ENCODE measurements at regions not wholly inside any gene's neighbourhood (a gene's known extent, or its start where the extent isn't known, plus 50 kb on each side); places are given as distances from the start of the nearest gene placed in this dataset.

DNA sequence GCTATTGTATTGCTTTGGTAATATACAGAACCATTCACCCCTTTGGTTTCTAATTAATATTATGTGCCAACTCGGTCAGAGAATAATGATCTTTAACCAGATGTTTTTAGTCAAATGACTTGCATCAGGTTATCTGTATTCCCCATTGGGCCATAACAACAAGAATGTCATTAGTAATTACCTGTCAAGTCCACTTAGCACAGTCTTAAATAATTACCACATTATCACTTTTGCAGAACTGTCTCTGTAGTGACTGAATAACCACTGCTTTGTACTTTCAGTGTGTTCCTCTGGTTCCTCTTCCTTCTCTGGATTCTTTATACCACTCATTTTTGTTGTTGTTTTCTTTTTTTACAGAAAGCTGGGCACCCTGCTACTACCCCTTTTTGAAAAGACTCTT, 257.7 kb upstream of the SPOCK3 start:
- no peak for DNase-seq (ENCODE audit: low spot score)

DNA sequence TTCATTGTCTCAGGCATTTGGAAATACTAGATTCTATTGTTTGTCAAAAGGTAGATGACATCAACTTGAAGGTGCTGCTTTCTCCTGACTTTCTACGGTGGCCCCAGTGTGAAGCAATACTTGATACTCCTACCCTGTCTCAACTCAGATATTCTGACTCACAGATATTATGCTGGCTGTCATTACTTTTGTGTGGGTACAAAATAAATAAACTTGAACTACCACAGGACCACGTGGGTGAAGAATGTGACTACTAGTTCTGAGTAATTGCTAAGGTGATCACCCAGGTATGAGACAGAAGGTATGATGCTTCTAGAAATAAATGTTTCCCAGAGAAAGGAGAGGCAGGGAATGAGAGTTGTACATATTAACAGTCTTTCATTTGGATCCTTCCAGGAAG, 275.3 kb upstream of the SPOCK3 start:
- no peak for DNase-seq (ENCODE audit: low spot score)

DNA sequence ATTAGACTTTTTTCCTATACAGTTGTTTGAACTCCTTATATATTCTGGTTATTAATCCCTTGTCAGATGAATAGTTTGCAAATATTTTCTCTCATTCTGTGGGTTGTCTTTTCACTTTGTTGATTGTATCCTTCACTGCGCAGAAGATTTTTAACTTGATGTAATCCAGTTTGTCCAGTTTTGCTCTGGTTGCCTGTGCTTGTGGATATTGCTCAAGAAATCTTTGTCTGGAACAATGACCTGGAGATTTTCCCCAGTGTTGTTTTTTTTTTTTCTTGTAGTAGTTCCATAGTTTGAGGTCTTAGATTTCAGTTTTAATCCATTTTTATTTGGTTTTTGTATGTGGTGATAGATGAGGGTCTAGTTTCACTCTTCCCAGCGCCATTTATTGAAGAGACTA, 289.8 kb upstream of the SPOCK3 start:
- DNase-seq (ENCODE audit: low spot score) = no peak

DNA sequence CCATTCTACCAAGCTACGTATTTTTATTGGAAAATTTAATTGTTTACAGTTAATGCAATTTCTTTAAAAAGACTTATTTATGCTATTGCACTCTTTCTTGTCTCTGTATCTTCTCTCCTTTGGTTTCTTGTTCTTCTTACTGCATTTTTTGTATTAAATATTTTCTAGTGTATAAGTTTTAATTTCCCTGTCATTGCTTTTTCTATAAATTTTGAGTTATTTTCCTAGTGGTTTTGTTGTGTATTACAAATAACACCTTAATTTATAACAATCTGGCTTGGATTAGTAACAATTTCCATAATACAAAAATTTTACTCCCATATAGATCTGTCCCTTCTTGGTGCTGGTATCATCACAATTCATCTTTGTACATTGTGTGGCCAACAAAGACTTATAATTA, 303.5 kb upstream of the SPOCK3 start:
- DNase-seq (ENCODE audit: low spot score) = no peak

DNA sequence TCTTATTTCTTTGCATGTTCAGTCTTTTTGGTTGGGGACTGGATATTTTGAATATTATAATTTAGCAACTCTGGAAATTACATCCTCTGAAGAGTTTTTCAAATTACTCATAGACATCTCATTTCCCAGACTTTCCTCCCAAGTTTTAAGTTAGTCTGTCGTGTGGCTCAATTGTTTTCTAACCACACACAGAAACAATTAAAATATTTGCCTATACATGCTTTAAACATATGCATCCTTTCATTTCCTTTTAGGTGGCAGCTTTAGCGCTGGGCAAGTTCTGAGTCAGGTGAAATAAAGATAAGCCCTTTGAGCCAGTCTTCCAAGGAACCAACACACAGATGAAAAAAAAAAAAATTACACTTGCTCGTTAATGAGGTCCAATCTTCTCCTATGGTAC, 307.0 kb upstream of the SPOCK3 start:
- DNase-seq (ENCODE audit: low spot score) = no peak

DNA sequence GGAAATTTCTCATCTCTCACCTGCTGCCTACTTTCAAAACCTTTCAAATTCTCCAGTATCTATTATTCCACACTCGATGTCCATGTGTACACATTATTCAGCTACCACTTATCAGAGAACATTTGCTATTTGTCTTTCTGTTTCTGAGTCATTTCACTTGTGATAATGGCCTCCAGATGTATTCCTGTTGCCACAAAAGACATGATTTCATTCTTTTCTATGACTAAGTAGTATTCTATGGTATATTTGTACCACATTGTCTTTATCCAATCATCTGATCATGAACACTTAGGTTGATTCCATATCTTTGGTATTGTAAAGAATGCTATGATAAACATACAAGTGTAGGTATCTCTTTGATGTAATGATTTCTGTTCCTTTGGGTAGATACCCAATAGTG, 310.1 kb upstream of the SPOCK3 start:
- no peak for DNase-seq (ENCODE audit: low spot score)

DNA sequence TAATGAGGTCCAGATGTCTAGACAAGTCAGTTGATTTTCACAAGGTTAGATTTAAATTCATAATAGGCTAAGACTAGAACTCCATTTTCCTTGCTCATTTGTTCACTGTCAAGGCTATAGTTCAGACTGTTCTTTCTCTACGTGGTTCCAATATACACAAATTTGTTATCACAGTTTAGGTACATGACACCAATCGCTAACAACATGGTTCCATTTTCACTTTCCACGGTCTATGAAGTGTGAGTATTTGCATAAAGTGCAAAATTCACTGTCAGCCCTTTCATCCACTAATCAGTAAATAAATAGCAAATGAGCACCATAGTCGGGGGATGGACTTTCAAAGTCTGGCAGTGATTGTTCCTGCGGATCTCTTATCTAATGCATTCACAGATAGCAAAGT, 315.7 kb upstream of the SPOCK3 start:
- no peak for DNase-seq (ENCODE audit: low spot score)

DNA sequence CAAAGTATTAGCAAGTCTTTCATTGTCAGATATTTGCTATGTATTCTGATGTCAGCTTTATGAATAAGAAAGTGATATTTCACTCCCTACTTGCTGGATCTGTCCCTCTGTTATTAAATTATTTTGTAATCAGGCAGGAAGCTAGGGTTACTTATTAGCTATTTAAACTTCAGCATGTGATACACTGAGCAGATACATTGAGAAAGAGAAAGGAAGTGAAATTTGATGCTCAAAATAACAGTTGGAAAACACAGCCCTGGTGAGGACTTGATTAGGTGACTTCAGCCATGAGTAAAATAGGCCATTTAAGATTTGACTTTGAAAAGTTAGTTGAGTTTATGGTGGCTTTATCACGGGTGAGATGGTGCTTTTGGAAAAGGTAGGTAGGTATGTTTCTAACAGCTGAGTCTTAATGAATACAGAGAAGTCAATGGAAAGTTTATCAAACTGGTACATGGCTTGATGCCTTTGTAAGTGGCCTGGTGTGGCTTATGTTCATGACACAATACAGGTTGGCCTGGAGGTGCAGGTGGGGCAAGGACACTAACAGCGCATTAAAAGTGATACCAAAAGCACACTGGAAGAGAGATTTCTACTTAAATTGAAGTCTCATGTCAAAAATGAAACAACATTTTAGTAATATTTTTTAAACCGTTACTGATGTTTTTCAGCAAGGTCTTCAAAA, 321.2 kb upstream of the SPOCK3 start:
- DNase-seq (ENCODE audit: low spot score) = no peak

DNA sequence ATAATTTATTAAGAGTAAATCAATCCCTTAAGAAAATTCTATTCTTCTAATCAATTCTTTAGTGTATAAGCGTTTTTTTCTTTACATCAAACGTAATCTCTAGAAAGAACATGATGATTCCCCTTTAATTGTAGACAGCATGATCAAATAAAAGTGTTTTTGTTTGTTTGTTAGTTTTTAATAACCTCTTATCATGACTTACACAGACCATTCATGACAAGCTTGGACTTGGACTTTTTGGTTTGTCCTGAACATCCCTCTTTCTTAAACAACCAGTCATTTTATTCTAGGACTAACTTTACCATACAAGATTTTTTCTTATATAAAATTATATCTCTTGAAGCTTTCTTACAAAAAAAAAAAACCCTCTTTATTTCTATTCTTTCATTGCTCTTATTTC, 344.6 kb upstream of the SPOCK3 start:
- no peak for DNase-seq (ENCODE audit: low spot score)

DNA sequence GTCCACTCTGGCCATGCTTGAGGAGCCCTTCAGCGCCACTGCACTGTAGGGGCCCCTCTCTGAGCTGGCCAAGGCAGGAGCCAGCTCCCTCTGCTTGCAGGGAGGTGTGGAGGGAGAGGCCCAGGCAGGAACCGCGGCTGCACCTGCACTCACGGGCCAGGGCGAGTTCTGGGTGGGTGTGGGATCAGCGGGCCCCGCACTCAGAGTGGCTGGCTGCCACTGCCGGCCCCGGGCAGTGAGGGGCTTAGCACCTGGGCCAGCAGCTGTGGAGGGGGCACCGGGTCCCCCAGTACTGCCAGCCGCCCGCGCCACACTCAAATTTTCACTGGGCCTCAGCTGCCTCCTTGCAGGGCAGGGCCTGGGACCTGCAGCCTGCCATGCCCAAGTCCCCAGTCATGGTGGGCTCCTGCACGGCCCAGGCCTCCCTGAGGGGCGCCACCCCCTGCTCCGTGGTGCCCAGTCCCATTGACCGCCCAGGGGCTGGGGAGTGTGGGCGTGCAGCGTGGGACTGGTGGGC, 347.2 kb upstream of the SPOCK3 start:
- no peak for DNase-seq (ENCODE audit: low spot score)

DNA sequence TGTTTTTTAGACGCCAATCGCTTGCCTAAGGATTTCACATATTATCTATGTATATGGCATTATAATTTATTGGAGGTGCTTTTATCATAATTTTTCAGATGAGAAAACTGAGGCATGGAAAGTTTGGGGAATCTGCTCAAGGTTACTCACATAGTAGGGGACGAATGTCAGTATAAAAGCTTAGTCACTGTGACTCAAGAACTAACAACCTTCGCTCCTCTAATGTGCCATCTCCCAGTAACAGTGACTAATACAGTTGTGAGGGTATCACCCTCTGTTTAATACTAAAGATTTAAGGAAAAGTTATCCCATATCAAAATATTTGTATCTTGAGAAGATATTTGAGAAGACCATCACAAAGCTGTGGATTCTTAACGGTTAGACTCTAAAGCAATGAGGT, 353.1 kb upstream of the SPOCK3 start:
- no peak for DNase-seq (ENCODE audit: low spot score)

DNA sequence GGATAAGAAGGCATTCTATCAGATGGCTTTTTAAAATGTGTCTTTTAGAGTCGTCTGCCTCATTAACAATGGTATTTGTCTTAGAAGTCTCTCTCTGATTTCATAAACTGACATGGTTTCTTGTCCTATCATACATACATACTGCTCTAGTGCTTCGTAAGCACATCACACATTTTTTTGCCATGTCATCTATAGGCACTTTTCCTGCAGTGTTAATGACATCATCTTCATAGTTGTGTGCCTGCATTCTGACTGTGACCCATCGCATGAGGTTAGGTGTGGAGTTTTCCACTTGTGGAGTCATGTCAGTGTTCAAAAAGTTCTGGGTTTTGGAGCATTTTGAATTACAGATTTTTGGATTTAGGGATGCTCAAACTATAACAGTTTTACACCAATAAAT, 361.6 kb upstream of the SPOCK3 start:
- DNase-seq (ENCODE audit: low spot score) = no peak

DNA sequence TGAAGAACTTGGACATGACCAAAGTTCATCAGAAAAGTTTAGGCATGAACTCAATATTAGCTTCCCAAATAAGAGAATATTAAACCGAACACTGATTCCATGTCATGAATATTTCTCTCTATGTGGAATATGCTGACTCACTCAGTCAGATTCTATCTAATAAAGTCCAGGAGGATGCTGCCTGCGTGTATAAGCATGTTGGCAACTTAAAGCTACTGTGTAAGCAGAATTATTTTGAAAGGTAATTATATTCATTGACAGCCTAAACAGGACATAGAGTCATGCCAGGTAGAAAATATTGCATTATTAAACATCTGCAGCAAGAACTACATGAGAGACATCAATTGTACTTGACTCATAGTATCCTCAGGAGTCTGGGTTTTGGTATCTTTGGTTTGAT, 367.9 kb upstream of the SPOCK3 start:
- no peak for DNase-seq (ENCODE audit: low spot score)

DNA sequence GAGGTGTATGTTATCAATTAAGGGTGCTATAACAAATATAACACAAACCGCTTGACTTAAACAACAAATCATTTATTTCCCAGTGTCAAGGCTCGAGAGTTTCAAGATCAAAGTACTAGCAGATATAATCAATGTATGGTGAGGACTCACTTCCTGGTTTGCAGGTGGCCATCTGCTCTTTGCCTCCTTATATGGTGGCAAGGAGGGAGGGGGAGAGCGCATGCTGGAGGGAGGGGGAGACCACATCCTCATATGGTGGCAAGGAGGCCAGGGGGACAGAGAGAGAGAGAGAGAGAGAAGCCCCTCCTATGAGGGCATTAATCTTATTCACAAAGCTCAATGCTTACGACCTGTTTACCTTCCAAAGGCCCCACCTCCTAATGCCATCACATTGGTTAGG, 372.3 kb upstream of the SPOCK3 start:
- no peak for DNase-seq (ENCODE audit: low spot score)

DNA sequence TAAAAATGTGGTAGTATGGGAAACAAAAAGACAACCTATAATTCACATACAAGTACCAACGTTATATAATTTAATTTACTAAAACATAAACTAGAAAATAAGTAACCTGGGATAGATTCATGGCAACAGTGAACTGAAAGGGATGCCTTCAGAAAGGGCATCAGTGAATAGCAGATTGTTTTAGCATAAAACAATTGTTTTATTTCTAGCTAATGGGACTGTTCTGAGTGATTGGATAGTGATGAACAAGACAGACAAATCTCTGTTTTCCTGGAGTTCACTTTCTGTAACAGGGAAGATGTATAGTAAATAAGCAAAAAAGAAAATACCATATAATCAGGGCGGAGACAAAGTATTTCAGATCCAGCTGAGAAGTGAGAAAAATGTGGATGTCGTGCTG, 379.1 kb upstream of the SPOCK3 start:
- DNase-seq (ENCODE audit: low spot score) = peak; percentile 7

DNA sequence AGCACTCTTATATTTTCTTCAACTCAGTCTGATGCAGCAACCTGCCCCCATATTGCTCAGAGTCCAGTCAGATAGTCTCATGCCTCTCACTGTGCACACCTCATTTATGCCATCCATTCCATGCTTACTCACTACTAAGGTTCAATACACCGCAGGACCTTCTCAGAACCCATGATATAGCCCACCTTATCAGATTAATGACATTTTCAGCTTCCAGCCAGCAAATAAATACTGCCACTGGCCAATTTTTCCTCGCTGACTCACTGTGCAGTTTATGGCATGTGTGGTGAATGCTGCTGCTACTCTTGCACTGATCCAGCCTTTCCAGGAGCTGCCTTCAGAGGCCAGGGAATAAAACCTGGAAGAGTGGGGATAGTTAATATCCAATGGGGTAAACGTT, 380.6 kb upstream of the SPOCK3 start:
- no peak for DNase-seq (ENCODE audit: low spot score)

DNA sequence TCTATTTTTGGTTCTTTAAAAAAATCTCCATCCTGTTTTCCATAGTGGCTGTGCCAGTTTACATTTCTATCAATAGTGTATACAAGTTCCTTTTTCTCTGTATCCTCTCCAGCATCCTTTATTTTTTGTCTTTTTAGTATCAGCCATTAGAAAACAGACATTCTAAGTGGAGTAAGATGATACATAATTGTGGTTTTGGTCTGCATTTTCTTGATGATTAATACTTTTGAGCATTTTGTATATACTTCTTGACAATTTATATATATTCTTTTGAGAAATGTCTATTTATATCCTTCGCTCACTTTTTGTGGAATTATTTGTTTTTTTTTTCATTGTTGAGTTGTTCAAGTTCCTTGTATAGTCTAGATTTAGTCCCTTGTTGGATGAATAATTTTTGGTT, 382.2 kb upstream of the SPOCK3 start:
- no peak for DNase-seq (ENCODE audit: low spot score)

DNA sequence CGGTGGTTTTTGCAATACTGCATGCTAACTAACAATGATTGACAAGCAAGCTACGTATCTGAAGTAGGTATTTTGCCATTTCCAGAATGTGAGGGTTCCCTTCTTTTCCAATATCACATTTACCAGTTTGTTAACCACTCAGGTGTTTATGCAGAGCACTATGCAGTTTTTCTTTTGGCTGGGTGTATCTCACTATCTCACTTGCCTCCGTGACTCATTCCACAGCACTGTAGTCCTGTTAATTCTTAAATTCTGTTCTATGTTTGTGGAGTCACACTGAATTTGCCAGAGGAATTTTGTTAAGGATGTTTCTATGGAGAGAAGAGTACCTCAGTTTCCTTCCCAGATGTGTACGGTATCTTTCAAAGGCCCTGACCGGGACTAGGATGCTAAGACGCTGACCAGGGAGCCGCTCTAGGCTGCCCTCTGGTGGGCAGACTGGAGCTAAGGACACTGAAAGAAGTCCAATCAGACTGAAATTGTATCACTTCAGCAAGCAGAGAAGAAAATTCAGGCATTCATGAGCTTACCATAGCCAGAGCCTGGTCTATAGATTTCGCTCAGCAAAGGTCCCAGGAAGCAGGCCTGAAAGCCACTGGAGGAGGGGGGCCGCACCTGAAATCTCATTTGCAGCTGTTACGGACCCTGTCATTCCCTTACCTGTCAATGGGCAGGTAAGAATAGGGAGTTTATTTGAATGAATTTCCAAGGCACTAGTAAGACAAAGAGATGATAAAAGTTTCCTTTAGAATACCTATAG, 388.4 kb upstream of the SPOCK3 start:
- DNase-seq (ENCODE audit: low spot score) = peak; percentile 76

DNA sequence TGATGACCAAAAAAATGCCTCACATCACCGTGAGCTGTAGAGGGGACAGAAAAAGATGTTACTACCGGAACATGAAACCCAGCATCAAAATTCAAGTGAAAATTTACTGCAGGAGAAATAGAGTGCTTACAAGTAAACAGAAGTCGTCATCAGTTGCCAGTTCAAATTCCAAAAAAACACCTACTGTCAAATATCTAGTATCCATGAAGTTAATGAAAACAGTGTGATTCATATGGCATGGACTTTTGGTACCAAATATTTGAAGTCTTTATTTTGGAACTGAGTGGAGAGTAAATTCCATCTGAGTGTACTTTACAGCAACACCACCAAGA, 388.9 kb upstream of the SPOCK3 start:
- no peak for DNase-seq (ENCODE audit: low spot score)

DNA sequence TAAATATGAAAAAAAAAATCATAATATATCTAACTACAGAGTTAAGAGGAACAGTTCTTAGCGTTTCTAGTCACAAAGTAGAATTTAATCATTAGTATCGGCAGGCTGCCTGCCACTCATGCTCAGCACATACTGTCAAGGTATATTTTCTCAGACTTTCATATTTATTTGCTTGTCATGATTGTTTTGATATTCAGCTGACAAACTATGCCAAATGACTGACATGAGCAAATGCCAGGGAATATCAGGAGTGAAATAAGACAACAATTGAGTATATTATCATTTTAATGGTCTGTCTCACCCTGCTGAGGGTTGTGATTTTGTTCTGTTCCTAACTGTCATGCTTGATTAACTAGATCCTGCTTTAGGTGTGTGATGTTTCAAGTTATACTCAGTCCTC, 395.0 kb upstream of the SPOCK3 start:
- DNase-seq (ENCODE audit: low spot score) = no peak

DNA sequence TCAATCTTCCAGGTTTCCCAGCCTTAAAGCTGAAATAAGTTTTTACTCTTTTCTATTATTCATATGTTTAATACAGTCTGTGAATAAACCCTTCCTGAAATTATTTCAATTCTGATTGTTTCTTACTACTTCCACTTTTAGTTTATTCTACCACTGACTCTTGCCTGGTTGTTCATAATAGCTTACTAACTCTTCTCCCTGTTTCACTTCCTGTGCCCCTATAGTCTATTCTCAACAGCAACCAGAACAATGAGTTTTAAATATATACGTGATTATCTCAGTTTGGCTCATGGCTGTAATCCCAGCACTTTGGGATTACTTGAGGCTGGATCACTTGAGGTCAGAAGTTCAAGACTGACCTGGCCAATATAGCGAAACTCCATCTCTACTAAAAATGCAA, 408.0 kb upstream of the SPOCK3 start:
- DNase-seq (ENCODE audit: low spot score) = no peak

DNA sequence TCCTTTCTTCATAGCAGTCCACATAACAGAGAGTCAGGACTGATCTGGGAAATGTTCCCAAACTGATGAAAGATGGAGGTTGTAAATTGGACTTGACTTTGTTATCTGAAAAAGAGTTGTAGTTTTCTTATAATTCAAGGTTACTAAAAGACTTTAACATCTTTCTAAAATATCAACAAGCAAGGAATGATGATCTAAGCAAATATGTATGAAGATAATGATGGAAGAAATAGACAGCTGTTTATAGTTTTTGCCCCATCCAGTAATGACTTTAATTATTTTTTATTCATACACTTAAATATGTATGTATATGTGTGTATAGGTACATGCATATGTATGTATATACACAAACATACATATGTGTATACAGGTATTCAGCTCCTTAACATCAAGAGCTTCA, 411.1 kb upstream of the SPOCK3 start:
- DNase-seq (ENCODE audit: low spot score) = no peak

DNA sequence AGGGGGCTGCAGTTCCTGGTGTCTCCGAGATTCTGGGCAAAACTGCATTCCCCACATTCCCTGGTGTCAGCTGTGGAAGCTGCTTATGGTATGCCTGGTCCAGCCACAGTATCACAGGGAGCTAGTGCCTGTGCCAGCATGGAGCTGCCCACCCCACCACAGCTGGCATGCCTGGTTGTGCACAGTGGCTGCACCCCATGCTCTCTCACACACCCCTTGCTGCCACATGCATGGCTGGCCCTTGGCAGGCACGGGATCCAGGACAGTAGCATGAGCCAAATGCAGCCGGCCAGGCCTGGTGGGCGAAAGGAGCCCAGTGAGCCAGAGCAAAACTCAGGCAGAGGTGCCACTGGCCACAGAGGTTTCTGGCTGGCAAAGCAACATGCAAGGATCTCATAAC, 418.0 kb upstream of the SPOCK3 start:
- DNase-seq (ENCODE audit: low spot score) = no peak

DNA sequence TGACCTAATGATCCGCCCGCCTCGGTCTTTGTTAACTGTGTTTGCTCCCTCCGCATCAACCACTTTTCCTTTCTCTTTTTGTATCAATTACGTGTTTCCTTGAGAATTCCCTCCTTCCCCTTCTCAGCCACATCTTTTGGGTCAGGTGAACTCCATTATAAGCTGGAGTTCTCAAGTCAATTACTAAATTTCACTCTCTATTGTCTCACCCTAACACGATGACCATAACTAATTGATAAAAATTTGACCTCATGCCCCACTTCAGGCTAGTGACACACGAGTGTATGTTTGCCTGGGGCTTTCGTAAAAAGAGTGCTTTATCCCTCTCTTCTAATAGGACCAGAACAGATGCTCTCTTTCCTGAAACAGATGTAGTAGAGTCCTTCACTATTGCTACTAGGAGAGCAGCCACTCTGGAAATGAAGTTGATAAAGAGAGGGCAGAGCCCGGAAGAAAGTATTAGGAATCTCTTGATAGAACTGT, 403.6 kb upstream of the ANXA10 start:
- no peak for DNase-seq (ENCODE audit: low spot score)

Data from Ammon's horn (tissue), 1 donor.